HEK293 (cell line): ENCODE measurements at regions not wholly inside any gene's neighbourhood (a gene's known extent, or its start where the extent isn't known, plus 50 kb on each side); places are given as distances from the start of the nearest gene placed in this dataset.

Experiments used
- CTCF ChIA-PET: fragments of 350-600 bp; formaldehyde crosslinking; extraction: SDS; loops from one replicate; lab custom pipeline; 2021; ENCODE audit warnings: antibody characterized with exemption; lab: Yijun Ruan, JAX
- POLR2A ChIA-PET: fragments of 300-600 bp; formaldehyde crosslinking; extraction: SDS; loops from one replicate; lab custom pipeline; 2020; ENCODE audit warnings: antibody characterized with exemption, inconsistent platforms; lab: Yijun Ruan, JAX
- H3K27ac ChIP-seq: fragments of 200-500 bp; sonication (Bioruptor generic); 2 replicates; pipeline ENCODE4 v1.5.1; 2014; ENCODE audit warnings: low read depth, low read length, control low read depth, inconsistent platforms; ENCODE audit errors: extremely low read depth
- H3K36me3 ChIP-seq, 2 experiments: fragments of 200-500 bp in 1 of 2; sonication (Bioruptor generic) in 1 of 2; 1 replicate in 1 of 2; 2 replicates in 1 of 2; pipeline ENCODE4 v1.5.1; 2014 to 2017; ENCODE audit warnings: inconsistent platforms in 2 of 2, low read length in 2 of 2; ENCODE audit not compliant: control insufficient read depth in 2 of 2, insufficient read depth in 1 of 2
- H3K4me1 ChIP-seq: fragments of 200-500 bp; sonication (Bioruptor generic); 2 replicates; pipeline ENCODE4 v1.5.1; 2014; ENCODE audit warnings: mild to moderate bottlenecking, low read length, inconsistent platforms; ENCODE audit not compliant: control insufficient read depth, insufficient read depth
- H3K4me3 ChIP-seq: 2 replicates; pipeline ENCODE4 v1.5.1; 2011; ENCODE audit warnings: low read depth, mild to moderate bottlenecking, control low read depth, low read length, moderate library complexity
- H3K9me3 ChIP-seq: fragments of 200-500 bp; sonication (Bioruptor generic); 2 replicates; pipeline ENCODE4 v1.5.1; 2014; ENCODE audit warnings: low read depth, low read length, inconsistent platforms; ENCODE audit not compliant: control insufficient read depth, insufficient read depth
- FEZF1 ChIP-seq: fragments of 450-650 bp; formaldehyde crosslinking; IDR thresholded peaks from 2 replicates; pipeline ENCODE4 v1.5.1; 2016; ENCODE audit warnings: missing biosample characterization, missing genetic modification characterization
- GLIS2 ChIP-seq: fragments of 450-650 bp; formaldehyde crosslinking; IDR thresholded peaks from 2 replicates; pipeline ENCODE4 v1.5.1; 2016; ENCODE audit warnings: missing biosample characterization, missing genetic modification characterization
- HOXC10 ChIP-seq: sonication (generic); formaldehyde crosslinking; IDR thresholded peaks from 2 replicates; pipeline ENCODE4 v1.8.1; 2023; ENCODE audit warnings: mild to moderate bottlenecking, missing genetic modification reagents
- IKZF3 ChIP-seq: fragments of 450-650 bp; IDR thresholded peaks from 2 replicates; pipeline ENCODE4 v1.5.0; 2018; ENCODE audit warnings: missing biosample characterization, mild to moderate bottlenecking, missing genetic modification characterization, moderate library complexity
- KLF1 ChIP-seq: fragments of 450-650 bp; formaldehyde crosslinking; IDR thresholded peaks from 2 replicates; pipeline ENCODE4 v1.5.1; 2016; ENCODE audit warnings: missing biosample characterization, missing genetic modification characterization
- TCF7L2 ChIP-seq: IDR thresholded peaks from 2 replicates; pipeline ENCODE4 v1.6.1; 2011; ENCODE audit warnings: low read depth, mild to moderate bottlenecking, inconsistent platforms, low read length, moderate library complexity, borderline replicate concordance
- WT1 ChIP-seq: fragments of 450-650 bp; formaldehyde crosslinking; IDR thresholded peaks from 2 replicates; pipeline ENCODE4 v1.5.1; 2016; ENCODE audit warnings: missing biosample characterization, missing genetic modification characterization
- ZBTB17 ChIP-seq: fragments of 450-650 bp; formaldehyde crosslinking; IDR thresholded peaks from 2 replicates; pipeline ENCODE4 v1.5.1; 2016; ENCODE audit warnings: missing biosample characterization, missing genetic modification characterization
- ZFHX2 ChIP-seq: fragments of 450-650 bp; formaldehyde crosslinking; conservative IDR thresholded peaks from 2 replicates; pipeline ENCODE4 v1.5.1; 2016; ENCODE audit warnings: missing biosample characterization, missing genetic modification characterization
- ZFP3 ChIP-seq: fragments of 450-650 bp; formaldehyde crosslinking; IDR thresholded peaks from 2 replicates; pipeline ENCODE4 v1.5.1; 2016; ENCODE audit warnings: low read depth, missing biosample characterization, missing genetic modification characterization
- ZNF155 ChIP-seq: fragments of 450-650 bp; formaldehyde crosslinking; IDR thresholded peaks from 2 replicates; pipeline ENCODE4 v1.5.1; 2016; ENCODE audit warnings: missing biosample characterization, missing genetic modification characterization
- ZNF157 ChIP-seq: fragments of 450-650 bp; formaldehyde crosslinking; IDR thresholded peaks from 2 replicates; pipeline ENCODE4 v1.5.1; 2016; ENCODE audit warnings: missing biosample characterization, missing genetic modification characterization
- ZNF16 ChIP-seq: fragments of 450-650 bp; formaldehyde crosslinking; IDR thresholded peaks from 2 replicates; pipeline ENCODE4 v1.5.1; 2016; ENCODE audit warnings: low read depth, missing biosample characterization, missing genetic modification characterization
- ZNF324 ChIP-seq: fragments of 450-650 bp; formaldehyde crosslinking; IDR thresholded peaks from 2 replicates; pipeline ENCODE4 v1.5.1; 2016; ENCODE audit warnings: missing biosample characterization, missing genetic modification characterization
- ZNF416 ChIP-seq: fragments of 450-650 bp; formaldehyde crosslinking; IDR thresholded peaks from 2 replicates; pipeline ENCODE4 v1.5.1; 2016; ENCODE audit warnings: missing biosample characterization, missing genetic modification characterization
- ZNF561 ChIP-seq: fragments of 450-650 bp; IDR thresholded peaks from 2 replicates; pipeline ENCODE4 v1.5.1; 2018; ENCODE audit warnings: missing biosample characterization, missing genetic modification characterization, borderline replicate concordance
- ZNF626 ChIP-seq: fragments of 450-650 bp; sonication (Bioruptor Pico); formaldehyde crosslinking; IDR thresholded peaks from 2 replicates; pipeline ENCODE4 v1.5.1; 2018; ENCODE audit warnings: missing biosample characterization, missing genetic modification characterization, inconsistent platforms
- ZNF629 ChIP-seq: fragments of 450-650 bp; formaldehyde crosslinking; IDR thresholded peaks from 2 replicates; pipeline ENCODE4 v1.5.1; 2017; ENCODE audit warnings: missing biosample characterization, missing genetic modification characterization
- TF ChIP-seq, protein P1 (sequence below): fragments of 450-650 bp; formaldehyde crosslinking; IDR thresholded peaks from 2 replicates; pipeline ENCODE4 v1.5.1; 2016; ENCODE audit warnings: missing biosample characterization, missing genetic modification characterization, borderline replicate concordance
- TF ChIP-seq, protein P2 (sequence below): fragments of 450-650 bp; formaldehyde crosslinking; IDR thresholded peaks from 2 replicates; pipeline ENCODE4 v1.5.1; 2016; ENCODE audit warnings: missing biosample characterization, missing genetic modification characterization, borderline replicate concordance
- TF ChIP-seq, protein P3 (sequence below): fragments of 450-650 bp; formaldehyde crosslinking; IDR thresholded peaks from 2 replicates; pipeline ENCODE4 v1.5.1; 2017; ENCODE audit warnings: missing biosample characterization, missing genetic modification characterization
- TF ChIP-seq, protein P4 (sequence below): fragments of 450-650 bp; formaldehyde crosslinking; IDR thresholded peaks from 2 replicates; pipeline ENCODE4 v1.5.1; 2016; ENCODE audit warnings: missing biosample characterization, missing genetic modification characterization
- TF ChIP-seq, protein P5 (sequence below): fragments of 450-650 bp; formaldehyde crosslinking; IDR thresholded peaks from 2 replicates; pipeline ENCODE4; 2016; ENCODE audit warnings: missing biosample characterization, missing genetic modification characterization

DNA sequence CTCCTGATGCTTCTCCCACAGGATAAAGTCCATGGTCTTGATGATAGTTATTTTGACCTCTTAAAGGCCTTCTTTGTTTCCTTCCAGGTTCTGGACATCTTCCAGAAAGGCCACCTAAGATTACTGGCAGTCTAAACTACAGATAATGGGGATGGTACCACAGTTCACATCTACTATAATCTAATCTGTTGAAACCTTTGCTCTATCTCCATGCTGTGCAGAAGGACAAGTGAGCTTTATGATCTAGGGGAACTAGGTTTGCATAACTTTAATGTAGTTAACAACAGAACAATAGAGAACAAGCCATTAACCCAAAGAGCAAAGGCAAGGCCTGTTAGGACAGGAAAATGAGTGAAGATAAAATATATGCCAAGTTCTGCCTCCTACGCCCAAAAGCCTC is 103.9 kb upstream of the KLHL13 start:
- CTCF ChIA-PET = no interaction called here
- H3K9me3 ChIP-seq = no peaks in the 10 kb centered on the region; the same call in 1 of the 2 replicates
- H3K36me3 ChIP-seq = no peaks in the 10 kb centered on the region
- TF ChIP-seq, protein P1, sequence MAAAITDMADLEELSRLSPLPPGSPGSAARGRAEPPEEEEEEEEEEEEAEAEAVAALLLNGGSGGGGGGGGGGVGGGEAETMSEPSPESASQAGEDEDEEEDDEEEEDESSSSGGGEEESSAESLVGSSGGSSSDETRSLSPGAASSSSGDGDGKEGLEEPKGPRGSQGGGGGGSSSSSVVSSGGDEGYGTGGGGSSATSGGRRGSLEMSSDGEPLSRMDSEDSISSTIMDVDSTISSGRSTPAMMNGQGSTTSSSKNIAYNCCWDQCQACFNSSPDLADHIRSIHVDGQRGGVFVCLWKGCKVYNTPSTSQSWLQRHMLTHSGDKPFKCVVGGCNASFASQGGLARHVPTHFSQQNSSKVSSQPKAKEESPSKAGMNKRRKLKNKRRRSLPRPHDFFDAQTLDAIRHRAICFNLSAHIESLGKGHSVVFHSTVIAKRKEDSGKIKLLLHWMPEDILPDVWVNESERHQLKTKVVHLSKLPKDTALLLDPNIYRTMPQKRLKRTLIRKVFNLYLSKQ (tag by site-specific recombination) = no peak
- TF ChIP-seq, protein P2, sequence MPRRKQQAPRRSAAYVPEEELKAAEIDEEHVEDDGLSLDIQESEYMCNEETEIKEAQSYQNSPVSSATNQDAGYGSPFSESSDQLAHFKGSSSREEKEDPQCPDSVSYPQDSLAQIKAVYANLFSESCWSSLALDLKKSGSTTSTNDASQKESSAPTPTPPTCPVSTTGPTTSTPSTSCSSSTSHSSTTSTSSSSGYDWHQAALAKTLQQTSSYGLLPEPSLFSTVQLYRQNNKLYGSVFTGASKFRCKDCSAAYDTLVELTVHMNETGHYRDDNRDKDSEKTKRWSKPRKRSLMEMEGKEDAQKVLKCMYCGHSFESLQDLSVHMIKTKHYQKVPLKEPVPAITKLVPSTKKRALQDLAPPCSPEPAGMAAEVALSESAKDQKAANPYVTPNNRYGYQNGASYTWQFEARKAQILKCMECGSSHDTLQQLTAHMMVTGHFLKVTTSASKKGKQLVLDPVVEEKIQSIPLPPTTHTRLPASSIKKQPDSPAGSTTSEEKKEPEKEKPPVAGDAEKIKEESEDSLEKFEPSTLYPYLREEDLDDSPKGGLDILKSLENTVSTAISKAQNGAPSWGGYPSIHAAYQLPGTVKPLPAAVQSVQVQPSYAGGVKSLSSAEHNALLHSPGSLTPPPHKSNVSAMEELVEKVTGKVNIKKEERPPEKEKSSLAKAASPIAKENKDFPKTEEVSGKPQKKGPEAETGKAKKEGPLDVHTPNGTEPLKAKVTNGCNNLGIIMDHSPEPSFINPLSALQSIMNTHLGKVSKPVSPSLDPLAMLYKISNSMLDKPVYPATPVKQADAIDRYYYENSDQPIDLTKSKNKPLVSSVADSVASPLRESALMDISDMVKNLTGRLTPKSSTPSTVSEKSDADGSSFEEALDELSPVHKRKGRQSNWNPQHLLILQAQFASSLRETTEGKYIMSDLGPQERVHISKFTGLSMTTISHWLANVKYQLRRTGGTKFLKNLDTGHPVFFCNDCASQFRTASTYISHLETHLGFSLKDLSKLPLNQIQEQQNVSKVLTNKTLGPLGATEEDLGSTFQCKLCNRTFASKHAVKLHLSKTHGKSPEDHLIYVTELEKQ (tag by site-specific recombination) = no peak
- TF ChIP-seq WT1 = no peak
- TF ChIP-seq KLF1 (tag by site-specific recombination) = no peak
- TF ChIP-seq HOXC10 (CRISPR knock-in tag) = no peak
- TF ChIP-seq ZNF626 = no peak
- TF ChIP-seq ZNF16 (tag by site-specific recombination) = no peak
- TF ChIP-seq, protein P3, sequence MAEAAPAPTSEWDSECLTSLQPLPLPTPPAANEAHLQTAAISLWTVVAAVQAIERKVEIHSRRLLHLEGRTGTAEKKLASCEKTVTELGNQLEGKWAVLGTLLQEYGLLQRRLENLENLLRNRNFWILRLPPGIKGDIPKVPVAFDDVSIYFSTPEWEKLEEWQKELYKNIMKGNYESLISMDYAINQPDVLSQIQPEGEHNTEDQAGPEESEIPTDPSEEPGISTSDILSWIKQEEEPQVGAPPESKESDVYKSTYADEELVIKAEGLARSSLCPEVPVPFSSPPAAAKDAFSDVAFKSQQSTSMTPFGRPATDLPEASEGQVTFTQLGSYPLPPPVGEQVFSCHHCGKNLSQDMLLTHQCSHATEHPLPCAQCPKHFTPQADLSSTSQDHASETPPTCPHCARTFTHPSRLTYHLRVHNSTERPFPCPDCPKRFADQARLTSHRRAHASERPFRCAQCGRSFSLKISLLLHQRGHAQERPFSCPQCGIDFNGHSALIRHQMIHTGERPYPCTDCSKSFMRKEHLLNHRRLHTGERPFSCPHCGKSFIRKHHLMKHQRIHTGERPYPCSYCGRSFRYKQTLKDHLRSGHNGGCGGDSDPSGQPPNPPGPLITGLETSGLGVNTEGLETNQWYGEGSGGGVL (tag by site-specific recombination) = no peak
- no peak for TF ChIP-seq ZFHX2 (tag by site-specific recombination)
- no peak for TF ChIP-seq ZNF629 (tag by site-specific recombination)
- no peak for TF ChIP-seq FEZF1 (tag by site-specific recombination)
- TF ChIP-seq ZNF416 (tag by site-specific recombination) = no peak
- TF ChIP-seq GLIS2 = no peak
- no peak for TF ChIP-seq TCF7L2
- TF ChIP-seq, protein P4, sequence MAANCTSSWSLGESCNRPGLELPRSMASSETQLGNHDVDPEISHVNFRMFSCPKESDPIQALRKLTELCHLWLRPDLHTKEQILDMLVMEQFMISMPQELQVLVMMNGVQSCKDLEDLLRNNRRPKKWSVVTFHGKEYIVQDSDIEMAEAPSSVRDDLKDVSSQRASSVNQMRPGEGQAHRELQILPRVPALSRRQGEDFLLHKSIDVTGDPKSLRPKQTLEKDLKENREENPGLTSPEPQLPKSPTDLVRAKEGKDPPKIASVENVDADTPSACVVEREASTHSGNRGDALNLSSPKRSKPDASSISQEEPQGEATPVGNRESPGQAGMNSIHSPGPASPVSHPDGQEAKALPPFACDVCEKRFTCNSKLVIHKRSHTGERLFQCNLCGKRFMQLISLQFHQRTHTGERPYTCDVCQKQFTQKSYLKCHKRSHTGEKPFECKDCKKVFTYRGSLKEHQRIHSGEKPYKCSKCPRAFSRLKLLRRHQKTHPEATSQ = no peak
- TF ChIP-seq ZNF157 (tag by site-specific recombination) = no peak
- no peak for TF ChIP-seq ZFP3 (tag by site-specific recombination)
- no peak overlapping the region for H3K4me3 ChIP-seq
- H3K4me1 ChIP-seq = no peaks in the 10 kb centered on the region
- POLR2A ChIA-PET = no interaction called here
- no peak overlapping the region for H3K27ac ChIP-seq

DNA sequence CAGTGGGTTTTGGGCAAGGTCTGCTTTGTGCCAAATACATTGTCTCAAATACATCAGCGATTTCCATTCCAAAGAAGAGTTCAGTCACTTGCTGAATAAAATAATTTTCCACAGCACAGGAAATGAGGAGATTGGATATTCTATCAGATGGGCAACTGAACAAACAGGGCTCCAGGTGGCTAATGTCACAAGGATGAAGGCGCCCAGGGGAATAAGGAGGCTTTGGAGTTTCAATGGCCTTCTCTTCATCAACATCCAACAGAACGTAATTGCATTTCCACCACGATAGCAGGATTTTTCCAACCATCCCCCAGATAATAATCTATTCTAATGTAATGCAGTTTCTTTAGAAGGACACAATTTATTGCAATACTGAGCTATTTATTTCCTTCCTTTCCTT is 104.7 kb upstream of the KLHL13 start:
- no peak overlapping the region for H3K4me3 ChIP-seq
- no peaks in the 10 kb centered on the region; the same call in 1 of the 2 replicates for H3K9me3 ChIP-seq
- no peaks in the 10 kb centered on the region for H3K36me3 ChIP-seq
- H3K4me1 ChIP-seq = no peaks in the 10 kb centered on the region
- no peak overlapping the region for H3K27ac ChIP-seq
- ChIA-PET CTCF (interaction anchor here (1.4 kb wide), 1 partner anchor 19 kb away, joined by 4 read pairs; no protein-coding TSS in a partner anchor), POLR2A (no interaction called here)
- TF ChIP-seq ZNF561 (no peak), ZNF155 (tag by site-specific recombination) (no peak), ZNF324 (tag by site-specific recombination) (no peak), IKZF3 (no peak), WT1 (no peak), ZBTB17 (tag by site-specific recombination) (no peak)
- TF ChIP-seq, protein P5, sequence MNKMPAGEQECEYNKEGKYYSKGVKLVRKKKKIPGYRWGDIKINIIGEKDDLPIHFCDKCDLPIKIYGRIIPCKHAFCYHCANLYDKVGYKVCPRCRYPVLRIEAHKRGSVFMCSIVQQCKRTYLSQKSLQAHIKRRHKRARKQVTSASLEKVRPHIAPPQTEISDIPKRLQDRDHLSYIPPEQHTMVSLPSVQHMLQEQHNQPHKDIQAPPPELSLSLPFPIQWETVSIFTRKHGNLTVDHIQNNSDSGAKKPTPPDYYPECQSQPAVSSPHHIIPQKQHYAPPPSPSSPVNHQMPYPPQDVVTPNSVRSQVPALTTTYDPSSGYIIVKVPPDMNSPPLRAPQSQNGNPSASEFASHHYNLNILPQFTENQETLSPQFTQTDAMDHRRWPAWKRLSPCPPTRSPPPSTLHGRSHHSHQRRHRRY (tag by site-specific recombination) = no peak
